ENCODE measurements at regions not wholly inside any gene's neighbourhood (a gene's known extent, or its start where the extent isn't known, plus 50 kb on each side); places are given as distances from the start of the nearest gene placed in this dataset.
"Not testable (repeated sequence)": the region's sequence is repeated elsewhere in the genome, so short reads cannot be mapped to it uniquely, and the experiment has no call there.

DNA sequence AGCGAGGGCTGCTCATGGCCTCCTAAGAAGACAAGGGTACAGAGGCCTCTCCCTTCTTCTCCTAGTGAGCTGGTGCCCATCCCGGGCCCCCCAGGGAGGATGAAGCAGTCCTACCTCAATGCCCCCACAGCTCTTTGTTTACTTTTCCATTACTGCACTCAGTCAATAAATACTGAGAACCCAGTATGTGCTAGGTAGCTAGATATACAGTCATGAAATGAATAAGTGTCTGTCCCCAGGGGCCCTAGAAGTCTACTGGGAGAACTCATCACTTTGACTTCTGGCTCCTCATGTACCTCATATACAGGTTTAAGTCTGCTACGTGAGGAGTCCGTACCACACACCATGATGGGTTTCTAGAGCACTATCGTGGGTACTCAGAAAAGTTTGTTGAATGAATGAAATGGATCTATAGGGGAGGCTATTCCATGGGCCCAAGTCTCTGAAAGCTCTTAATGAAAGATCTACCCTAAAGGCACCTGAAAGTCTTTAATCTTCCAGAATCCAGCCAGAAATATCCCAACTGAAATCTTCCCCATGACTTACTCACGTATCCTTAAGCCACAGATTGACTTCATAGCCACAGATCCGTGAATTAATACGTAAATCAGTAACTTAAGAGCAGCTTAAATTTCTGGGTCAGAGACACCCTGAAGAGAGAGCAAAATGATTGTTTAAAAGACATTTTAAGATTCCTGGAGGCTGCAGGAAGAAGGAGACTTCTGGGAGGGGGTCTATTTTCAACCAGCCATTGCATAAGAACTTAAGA lies 51.6 kb upstream of the POMP start:
- no peak overlapping the region for H3K27ac ChIP-seq
- TF ChIP-seq, protein P1, sequence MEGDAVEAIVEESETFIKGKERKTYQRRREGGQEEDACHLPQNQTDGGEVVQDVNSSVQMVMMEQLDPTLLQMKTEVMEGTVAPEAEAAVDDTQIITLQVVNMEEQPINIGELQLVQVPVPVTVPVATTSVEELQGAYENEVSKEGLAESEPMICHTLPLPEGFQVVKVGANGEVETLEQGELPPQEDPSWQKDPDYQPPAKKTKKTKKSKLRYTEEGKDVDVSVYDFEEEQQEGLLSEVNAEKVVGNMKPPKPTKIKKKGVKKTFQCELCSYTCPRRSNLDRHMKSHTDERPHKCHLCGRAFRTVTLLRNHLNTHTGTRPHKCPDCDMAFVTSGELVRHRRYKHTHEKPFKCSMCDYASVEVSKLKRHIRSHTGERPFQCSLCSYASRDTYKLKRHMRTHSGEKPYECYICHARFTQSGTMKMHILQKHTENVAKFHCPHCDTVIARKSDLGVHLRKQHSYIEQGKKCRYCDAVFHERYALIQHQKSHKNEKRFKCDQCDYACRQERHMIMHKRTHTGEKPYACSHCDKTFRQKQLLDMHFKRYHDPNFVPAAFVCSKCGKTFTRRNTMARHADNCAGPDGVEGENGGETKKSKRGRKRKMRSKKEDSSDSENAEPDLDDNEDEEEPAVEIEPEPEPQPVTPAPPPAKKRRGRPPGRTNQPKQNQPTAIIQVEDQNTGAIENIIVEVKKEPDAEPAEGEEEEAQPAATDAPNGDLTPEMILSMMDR (conservative IDR thresholded peaks at IDR 0.05), result no peak
- TF ChIP-seq ZFX (IDR thresholded peaks at IDR 0.05), result no peak

DNA sequence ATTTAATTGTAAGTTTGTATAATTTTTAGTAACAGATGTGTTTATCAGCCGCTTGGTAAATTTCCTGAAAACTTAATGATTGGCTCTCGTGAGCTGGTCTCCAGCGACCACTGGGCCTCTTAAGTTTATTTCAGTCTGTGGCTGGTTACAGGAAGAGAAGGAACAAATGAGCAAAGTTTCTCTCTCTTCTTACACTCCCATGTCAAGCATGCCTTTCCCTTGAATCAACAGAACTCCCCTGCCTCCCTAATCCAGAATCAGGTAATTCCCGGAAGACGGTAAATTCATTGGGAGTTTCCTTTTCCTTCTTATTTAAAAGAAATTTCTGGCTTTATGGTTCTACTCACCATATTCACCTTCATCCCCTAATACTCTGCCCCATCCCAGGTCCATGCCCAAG lies 52.5 kb upstream of the POMP start:
- TF ChIP-seq, protein P1 (conservative IDR thresholded peaks at IDR 0.05), result no peak
- TF ChIP-seq ZFX (IDR thresholded peaks at IDR 0.05), result no peak
- no peak overlapping the region for H3K27ac ChIP-seq

DNA sequence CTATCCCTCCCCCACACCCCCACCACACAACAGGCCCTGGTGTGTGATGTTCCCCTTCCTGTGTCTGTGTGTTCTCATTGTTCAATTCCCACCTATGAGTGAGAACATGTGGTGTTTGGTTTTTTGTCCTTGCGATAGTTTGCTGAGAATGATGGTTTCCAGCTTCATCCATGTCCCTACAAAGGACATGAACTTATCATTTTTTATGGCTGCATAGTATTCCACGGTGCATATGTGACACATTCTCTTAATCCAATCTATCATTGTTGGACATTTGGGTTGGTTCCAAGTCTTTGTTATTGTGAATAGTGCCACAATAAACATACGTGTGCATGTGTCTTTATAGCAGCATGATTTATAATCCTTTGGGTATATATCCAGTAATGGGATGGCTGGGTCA lies 53.8 kb upstream of the POMP start:
- not testable (repeated sequence) for H3K27ac ChIP-seq

DNA sequence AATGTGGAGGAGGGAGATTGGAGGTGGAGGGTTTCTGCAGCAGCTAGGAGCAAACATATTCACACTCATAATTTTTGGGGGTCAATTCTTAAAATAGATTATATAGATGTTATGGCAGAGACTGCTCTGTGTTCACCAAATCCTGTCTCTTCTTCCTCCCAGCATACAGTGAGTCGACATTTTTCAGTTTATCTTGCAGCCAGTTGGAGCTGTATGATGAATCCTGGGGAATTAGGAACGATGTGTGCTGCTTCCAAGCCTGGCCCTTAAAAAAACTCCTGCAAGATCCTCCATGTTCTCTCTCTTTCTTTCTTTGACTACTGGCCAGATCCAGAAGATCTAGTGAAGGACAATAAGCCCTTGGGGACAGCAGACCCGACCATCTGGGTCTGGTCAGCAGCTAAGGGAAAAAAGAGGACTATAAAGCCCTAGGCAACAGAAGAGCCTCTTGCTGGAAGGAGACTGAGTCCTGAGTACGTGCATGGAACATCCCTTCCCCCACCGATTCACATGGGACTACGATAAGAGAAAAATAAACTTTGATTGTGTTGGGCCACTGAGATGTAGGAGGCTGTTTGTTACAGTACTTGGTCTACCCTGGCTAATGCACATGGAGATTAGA lies 55.8 kb upstream of the POMP start:
- H3K27ac ChIP-seq, result no peak overlapping the region; the same call in 1 of the 2 replicates
- no peak for TF ChIP-seq ZFX (IDR thresholded peaks at IDR 0.05)
- TF ChIP-seq, protein P1 (conservative IDR thresholded peaks at IDR 0.05), result no peak

- H3K27ac ChIP-seq, result no peak overlapping the region; the same call in 1 of the 2 replicates
- TF ChIP-seq, protein P1 (conservative IDR thresholded peaks at IDR 0.05), result no peak
- TF ChIP-seq ZFX (IDR thresholded peaks at IDR 0.05), result no peak
These were observed 56.4 kb upstream of the POMP start for GRCh38 chr13:28602580-28602979.

DNA sequence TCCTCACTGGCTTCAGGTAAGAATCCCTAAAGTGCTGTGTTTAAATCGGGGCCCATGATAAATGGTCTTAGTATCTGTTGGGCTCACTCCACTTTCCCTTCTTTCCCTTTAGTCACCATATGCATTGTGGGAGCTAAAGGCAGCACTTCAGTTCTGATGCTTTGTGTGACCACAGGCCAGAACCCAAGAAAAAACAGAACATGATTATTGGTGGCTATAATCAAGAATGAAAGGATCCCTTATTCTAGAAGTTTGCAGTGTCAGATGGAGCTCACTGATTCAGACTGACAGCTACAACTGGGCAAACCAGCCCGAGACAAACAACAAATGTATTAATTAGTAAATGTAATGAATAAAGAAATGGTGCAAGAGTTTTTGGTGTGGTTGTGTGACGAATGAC lies 57.3 kb upstream of the POMP start:
- no peak for TF ChIP-seq ZFX (IDR thresholded peaks at IDR 0.05)
- TF ChIP-seq, protein P1 (conservative IDR thresholded peaks at IDR 0.05), result no peak

GRCh38 chr13:28597641-28598040 lies 61.3 kb upstream of the POMP start:
- TF ChIP-seq, protein P1 (conservative IDR thresholded peaks at IDR 0.05), result no peak
- TF ChIP-seq ZFX (IDR thresholded peaks at IDR 0.05), result no peak

More for the DNA sequence above, 57.3 kb upstream of the POMP start:
- no peak overlapping the region for H3K27ac ChIP-seq

More at GRCh38 chr13:28597641-28598040, 61.3 kb upstream of the POMP start:
- no peak overlapping the region for H3K27ac ChIP-seq
